Neural cell (in vitro differentiated cells): ENCODE measurements at regions not wholly inside any gene's neighbourhood (a gene's known extent, or its start where the extent isn't known, plus 50 kb on each side); places are given as distances from the start of the nearest gene placed in this dataset.

ENCODE experiments used
- H2AFZ ChIP-seq: fragments of 200-600, 300-800 bp; sonication (generic), shearing (Covaris generic); 2 replicates; pipeline ENCODE4 v1.6.0; 2014; ENCODE audit warnings: low read depth, mild to moderate bottlenecking, antibody characterized with exemption, low read length, moderate library complexity
- H3F3A ChIP-seq: fragments of 200-600 bp; shearing (Covaris generic); 2 replicates; pipeline ENCODE4 v1.6.1; 2016; ENCODE audit warnings: mild to moderate bottlenecking, moderate library complexity, mixed read lengths, antibody characterized with exemption, low read length; ENCODE audit not compliant: insufficient read depth, poor library complexity, severe bottlenecking
- H3K27ac ChIP-seq: fragments of 200-600, 300-800 bp; sonication (generic), shearing (Covaris generic); 2 replicates; pipeline ENCODE4 v1.5.1; 2014; ENCODE audit warnings: mild to moderate bottlenecking, low read length, moderate library complexity
- H3K27me3 ChIP-seq: fragments of 300-800, 200-600 bp; sonication (generic), shearing (Covaris generic); 2 replicates; pipeline ENCODE4 v1.6.0; 2014; ENCODE audit warnings: mild to moderate bottlenecking, low read depth, low read length, moderate library complexity; ENCODE audit not compliant: insufficient read depth
- H3K36me3 ChIP-seq: fragments of 300-800, 200-600 bp; sonication (generic), shearing (Covaris generic); 2 replicates; pipeline ENCODE4 v1.5.1; 2014; ENCODE audit warnings: mild to moderate bottlenecking, antibody characterized with exemption, low read length, moderate library complexity; ENCODE audit not compliant: insufficient read depth
- H3K4me2 ChIP-seq: fragments of 300-800, 200-600 bp; sonication (generic), shearing (Covaris generic); 2 replicates; pipeline ENCODE4 v1.6.0; 2014; ENCODE audit warnings: mild to moderate bottlenecking, low read length
- H3K4me3 ChIP-seq: fragments of 300-800, 200-600 bp; sonication (generic), shearing (Covaris generic); 2 replicates; pipeline ENCODE4 v1.5.1; 2014; ENCODE audit warnings: mild to moderate bottlenecking, low read length, moderate library complexity
- H3K79me2 ChIP-seq: fragments of 200-600 bp; shearing (Covaris generic); replicated peaks from 2 replicates; pipeline ENCODE4 v1.6.0; 2014; ENCODE audit warnings: mild to moderate bottlenecking, low read length, moderate library complexity; ENCODE audit not compliant: insufficient read depth
- H3K9ac ChIP-seq: fragments of 300-800, 200-600 bp; sonication (generic), shearing (Covaris generic); 2 replicates; pipeline ENCODE4 v1.6.1; 2016; ENCODE audit warnings: mild to moderate bottlenecking, low read length, mixed read lengths
- H3K9me2 ChIP-seq: fragments of 200-600 bp; shearing (Covaris generic); 2 replicates; pipeline ENCODE4 v1.6.1; 2016; ENCODE audit warnings: mild to moderate bottlenecking, low read length, mixed read lengths; ENCODE audit not compliant: insufficient read depth
- H3K9me3 ChIP-seq: fragments of 200-600, 300-800 bp; sonication (generic), shearing (Covaris generic); 2 replicates; pipeline ENCODE4 v1.6.1; 2016; ENCODE audit warnings: mild to moderate bottlenecking, mixed run types, low read length, moderate library complexity, mixed read lengths
- H4K20me1 ChIP-seq: fragments of 200-600 bp; shearing (Covaris generic); 2 replicates; pipeline ENCODE4 v1.6.1; 2016; ENCODE audit warnings: mild to moderate bottlenecking, mixed run types; ENCODE audit not compliant: insufficient read depth
- EP300 ChIP-seq: fragments of 450-650 bp; conservative IDR thresholded peaks from 2 replicates; pipeline ENCODE4 v1.6.1; 2014; ENCODE audit warnings: antibody characterized with exemption, mild to moderate bottlenecking, moderate library complexity; ENCODE audit not compliant: poor library complexity, severe bottlenecking
- EZH2 ChIP-seq: fragments of 200-600, 300-800 bp; shearing (Covaris generic), sonication (generic); IDR thresholded peaks from 2 replicates; pipeline ENCODE4 v1.6.1; 2014; ENCODE audit warnings: antibody characterized with exemption, low read length, borderline replicate concordance, mild to moderate bottlenecking; ENCODE audit not compliant: insufficient read depth, poor library complexity, severe bottlenecking
- MXI1 ChIP-seq: fragments of 450-650 bp; conservative IDR thresholded peaks from 2 replicates; pipeline ENCODE4 v1.6.1; 2014; ENCODE audit warnings: antibody characterized with exemption, mild to moderate bottlenecking; ENCODE audit not compliant: poor library complexity, severe bottlenecking
- POLR2AphosphoS5 ChIP-seq: IDR thresholded peaks from 2 replicates; pipeline ENCODE4 v1.6.1; 2012
- RAD21 ChIP-seq: fragments of 450-650 bp; conservative IDR thresholded peaks from 2 replicates; pipeline ENCODE4 v1.6.1; 2014; ENCODE audit warnings: antibody characterized with exemption, mild to moderate bottlenecking, moderate library complexity
- SMC3 ChIP-seq: fragments of 450-650 bp; conservative IDR thresholded peaks from 2 replicates; pipeline ENCODE4 v1.6.1; 2014; ENCODE audit warnings: antibody characterized with exemption, mild to moderate bottlenecking, moderate library complexity; ENCODE audit not compliant: poor library complexity
- TAF1 ChIP-seq: IDR thresholded peaks from 2 replicates; pipeline ENCODE4 v1.6.1; 2012; ENCODE audit warnings: low read depth
- TF ChIP-seq, protein P1 (sequence below): IDR thresholded peaks from 2 replicates; pipeline ENCODE4 v1.6.1; 2012; ENCODE audit warnings: borderline replicate concordance
- TF ChIP-seq, protein P2 (sequence below): fragments of 450-650 bp; IDR thresholded peaks from 2 replicates; pipeline ENCODE4 v1.5.1; 2014; ENCODE audit warnings: antibody characterized with exemption, mild to moderate bottlenecking, moderate library complexity; ENCODE audit not compliant: poor library complexity, severe bottlenecking

DNA sequence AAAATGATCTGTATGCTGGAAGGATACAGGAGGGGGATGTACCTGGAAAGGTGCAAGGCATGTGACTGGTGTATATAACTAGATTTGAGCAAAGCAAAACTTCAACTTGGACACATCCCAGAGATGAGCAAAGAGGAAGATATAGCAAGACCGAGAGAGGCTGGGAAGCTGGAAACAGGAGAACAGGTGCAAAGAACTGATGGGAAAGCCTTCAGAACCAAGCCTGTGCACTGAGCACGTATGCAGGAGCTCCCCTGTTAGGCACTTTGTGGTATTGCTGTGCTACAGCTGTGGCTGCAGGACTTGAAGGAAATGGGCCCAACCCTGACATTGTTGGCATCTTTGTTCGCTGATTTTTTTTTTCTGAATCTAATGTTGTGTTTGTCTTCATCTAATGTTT, 120.7 kb upstream of the PWP1 start:
- no peaks in the 10 kb centered on the region for H3K36me3 ChIP-seq
- no peak overlapping the region for H3K27ac ChIP-seq
- no peaks in the 10 kb centered on the region for H3K9me3 ChIP-seq
- no peaks in the 10 kb centered on the region for H3K9me2 ChIP-seq
- no peak overlapping the region for H2AFZ ChIP-seq
- H3K9ac ChIP-seq, result no peak overlapping the region
- H3K27me3 ChIP-seq, result no peaks in the 10 kb centered on the region
- TF ChIP-seq POLR2AphosphoS5, result no peak
- TF ChIP-seq, protein P1, sequence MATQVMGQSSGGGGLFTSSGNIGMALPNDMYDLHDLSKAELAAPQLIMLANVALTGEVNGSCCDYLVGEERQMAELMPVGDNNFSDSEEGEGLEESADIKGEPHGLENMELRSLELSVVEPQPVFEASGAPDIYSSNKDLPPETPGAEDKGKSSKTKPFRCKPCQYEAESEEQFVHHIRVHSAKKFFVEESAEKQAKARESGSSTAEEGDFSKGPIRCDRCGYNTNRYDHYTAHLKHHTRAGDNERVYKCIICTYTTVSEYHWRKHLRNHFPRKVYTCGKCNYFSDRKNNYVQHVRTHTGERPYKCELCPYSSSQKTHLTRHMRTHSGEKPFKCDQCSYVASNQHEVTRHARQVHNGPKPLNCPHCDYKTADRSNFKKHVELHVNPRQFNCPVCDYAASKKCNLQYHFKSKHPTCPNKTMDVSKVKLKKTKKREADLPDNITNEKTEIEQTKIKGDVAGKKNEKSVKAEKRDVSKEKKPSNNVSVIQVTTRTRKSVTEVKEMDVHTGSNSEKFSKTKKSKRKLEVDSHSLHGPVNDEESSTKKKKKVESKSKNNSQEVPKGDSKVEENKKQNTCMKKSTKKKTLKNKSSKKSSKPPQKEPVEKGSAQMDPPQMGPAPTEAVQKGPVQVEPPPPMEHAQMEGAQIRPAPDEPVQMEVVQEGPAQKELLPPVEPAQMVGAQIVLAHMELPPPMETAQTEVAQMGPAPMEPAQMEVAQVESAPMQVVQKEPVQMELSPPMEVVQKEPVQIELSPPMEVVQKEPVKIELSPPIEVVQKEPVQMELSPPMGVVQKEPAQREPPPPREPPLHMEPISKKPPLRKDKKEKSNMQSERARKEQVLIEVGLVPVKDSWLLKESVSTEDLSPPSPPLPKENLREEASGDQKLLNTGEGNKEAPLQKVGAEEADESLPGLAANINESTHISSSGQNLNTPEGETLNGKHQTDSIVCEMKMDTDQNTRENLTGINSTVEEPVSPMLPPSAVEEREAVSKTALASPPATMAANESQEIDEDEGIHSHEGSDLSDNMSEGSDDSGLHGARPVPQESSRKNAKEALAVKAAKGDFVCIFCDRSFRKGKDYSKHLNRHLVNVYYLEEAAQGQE, result no peak
- TF ChIP-seq MXI1, result no peak
- TF ChIP-seq TAF1, result no peak
- TF ChIP-seq EZH2, result no peak
- TF ChIP-seq EP300, result no peak
- TF ChIP-seq SMC3, result peak; percentile 38
- TF ChIP-seq RAD21, result peak; percentile 45
- TF ChIP-seq, protein P2, sequence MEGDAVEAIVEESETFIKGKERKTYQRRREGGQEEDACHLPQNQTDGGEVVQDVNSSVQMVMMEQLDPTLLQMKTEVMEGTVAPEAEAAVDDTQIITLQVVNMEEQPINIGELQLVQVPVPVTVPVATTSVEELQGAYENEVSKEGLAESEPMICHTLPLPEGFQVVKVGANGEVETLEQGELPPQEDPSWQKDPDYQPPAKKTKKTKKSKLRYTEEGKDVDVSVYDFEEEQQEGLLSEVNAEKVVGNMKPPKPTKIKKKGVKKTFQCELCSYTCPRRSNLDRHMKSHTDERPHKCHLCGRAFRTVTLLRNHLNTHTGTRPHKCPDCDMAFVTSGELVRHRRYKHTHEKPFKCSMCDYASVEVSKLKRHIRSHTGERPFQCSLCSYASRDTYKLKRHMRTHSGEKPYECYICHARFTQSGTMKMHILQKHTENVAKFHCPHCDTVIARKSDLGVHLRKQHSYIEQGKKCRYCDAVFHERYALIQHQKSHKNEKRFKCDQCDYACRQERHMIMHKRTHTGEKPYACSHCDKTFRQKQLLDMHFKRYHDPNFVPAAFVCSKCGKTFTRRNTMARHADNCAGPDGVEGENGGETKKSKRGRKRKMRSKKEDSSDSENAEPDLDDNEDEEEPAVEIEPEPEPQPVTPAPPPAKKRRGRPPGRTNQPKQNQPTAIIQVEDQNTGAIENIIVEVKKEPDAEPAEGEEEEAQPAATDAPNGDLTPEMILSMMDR, result peak; percentile 34
- no peak overlapping the region for H3K4me3 ChIP-seq
- no peaks in the 10 kb centered on the region for H3F3A ChIP-seq
- no peaks in the 10 kb centered on the region for H4K20me1 ChIP-seq
- H3K79me2 ChIP-seq, result no peaks in the 10 kb centered on the region
- no peak overlapping the region for H3K4me2 ChIP-seq

DNA sequence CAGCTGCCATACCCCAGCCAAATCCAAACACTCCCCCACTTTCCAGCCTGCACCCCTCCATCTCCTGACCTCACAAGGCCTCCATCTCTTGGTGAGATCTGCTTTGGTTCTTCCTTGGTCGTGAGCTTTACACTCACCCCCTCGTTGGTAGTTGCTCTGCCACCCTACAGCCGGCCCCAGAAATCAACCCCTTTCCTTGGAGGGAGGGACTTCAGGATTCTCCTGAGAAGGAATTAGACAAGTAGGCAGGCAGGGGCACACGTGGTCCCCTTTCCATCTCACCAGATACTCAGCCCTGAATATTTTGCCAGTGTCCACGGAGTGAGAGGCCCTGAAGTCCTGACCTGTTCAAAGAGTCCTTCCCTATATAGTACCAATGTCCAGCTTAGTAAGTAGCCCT, 120.0 kb upstream of the PWP1 start:
- Histone ChIP-seq H3K79me2 (no peaks in the 10 kb centered on the region), H3K4me2 (no peak overlapping the region), H3K9me2 (no peaks in the 10 kb centered on the region), H4K20me1 (no peaks in the 10 kb centered on the region), H2AFZ (no peak overlapping the region), H3F3A (no peaks in the 10 kb centered on the region), H3K36me3 (no peaks in the 10 kb centered on the region), H3K27ac (no peak overlapping the region), H3K9ac (no peak overlapping the region), H3K4me3 (no peak overlapping the region), H3K9me3 (no peaks in the 10 kb centered on the region), H3K27me3 (no peaks in the 10 kb centered on the region)
- TF ChIP-seq POLR2AphosphoS5 (no peak), RAD21 (no peak), TAF1 (no peak), EZH2 (no peak), EP300 (no peak), MXI1 (no peak), SMC3 (no peak)
- TF ChIP-seq, protein P1, result no peak
- TF ChIP-seq, protein P2, result no peak
